Stimulated activated naive B cell treated with anti-CD40 and anti-IgM and Interleukin-4, amounts not matched to agents 10 μg/mL and 1 μg/mL and 100 μg/mL, for 72 hours (primary cell): ENCODE measurements at regions not wholly inside any gene's neighbourhood (a gene's known extent, or its start where the extent isn't known, plus 50 kb on each side); places are given as distances from the start of the nearest gene placed in this dataset.

Experiments used
- ATAC-seq, 2 donors: fragments of 150-1000 bp; cut with Tn5 transposase; replicated peaks; 2 replicates each; pipeline ENCODE4 v1.10.0; 2021; ENCODE audit warnings: moderate library complexity in 1 of 2
- DNase-seq: peaks from one replicate; pipeline ENCODE4 v3.0.0; 2021
- H3K27ac Mint-ChIP-seq: one replicate; pipeline ENCODE4 v1.8.0; 2022; ENCODE audit warnings: mild to moderate bottlenecking, mixed read lengths
- H3K27me3 Mint-ChIP-seq, 2 donors: one replicate each; pipeline ENCODE4 v1.8.0; 2022; ENCODE audit warnings: mixed read lengths in 2 of 2
- H3K36me3 Mint-ChIP-seq, 2 donors: one replicate each; pipeline ENCODE4 v1.8.0; 2022; ENCODE audit warnings: mixed read lengths in 2 of 2, mild to moderate bottlenecking in 1 of 2
- H3K4me1 Mint-ChIP-seq, 2 donors: one replicate each; pipeline ENCODE4 v1.8.0; 2022; ENCODE audit warnings: mixed read lengths in 2 of 2, mild to moderate bottlenecking in 1 of 2
- H3K4me3 Mint-ChIP-seq, 2 donors: one replicate each; pipeline ENCODE4 v1.8.0; 2022; ENCODE audit warnings: mild to moderate bottlenecking in 2 of 2, mixed read lengths in 2 of 2, moderate library complexity in 1 of 2
- H3K9me3 Mint-ChIP-seq, 2 donors: one replicate each; pipeline ENCODE4 v1.8.0; 2022; ENCODE audit warnings: mixed read lengths in 2 of 2, mild to moderate bottlenecking in 1 of 2

GRCh38 chr15:26433060-26433459, 339.8 kb downstream of the GABRB3 start:
- no peaks in the 10 kb centered on the region for H3K27me3 Mint-ChIP-seq
- peaks cover 7 to 25% of the 10 kb centered on the region in 2 donors for H3K9me3 Mint-ChIP-seq
- DNase-seq (no peak), ATAC-seq (no peak)
- no peaks in the 10 kb centered on the region for H3K4me1 Mint-ChIP-seq
- H3K4me3 Mint-ChIP-seq = no peak overlapping the region
- H3K36me3 Mint-ChIP-seq = no peaks in the 10 kb centered on the region
- H3K27ac Mint-ChIP-seq = peak overlapping the region; percentile 69

- Mint-ChIP-seq H3K27ac (no peak overlapping the region), H3K9me3 (peaks cover 4 to 5% of the 10 kb centered on the region in 2 donors), H3K27me3 (no peaks in the 10 kb centered on the region), H3K36me3 (no peaks in the 10 kb centered on the region), H3K4me1 (no peaks in the 10 kb centered on the region), H3K4me3 (no peak overlapping the region)
- no peak for DNase-seq
- no peak for ATAC-seq
These were observed 351.8 kb downstream of the GABRB3 start for GRCh38 chr15:26421065-26421464.

DNA sequence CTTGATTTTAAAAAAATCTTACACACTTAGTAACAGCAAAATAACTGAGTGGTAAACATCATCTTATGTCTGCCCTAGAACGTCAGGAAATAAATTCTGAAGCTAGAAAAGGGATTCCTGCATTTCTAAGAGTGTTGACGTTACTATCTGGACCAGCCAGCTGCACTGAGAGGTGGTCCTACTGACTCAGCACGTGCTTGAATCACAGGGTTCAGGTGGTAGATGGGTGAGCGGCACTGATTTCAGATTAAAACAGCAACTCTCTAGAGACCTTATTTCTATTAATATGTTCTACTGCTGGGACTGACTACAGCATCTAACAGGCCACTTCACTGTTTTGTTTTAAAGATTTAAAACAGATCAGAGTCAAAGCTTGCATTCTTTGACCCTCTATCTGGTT, 377.2 kb downstream of the GABRB3 start:
- no peaks in the 10 kb centered on the region for H3K4me1 Mint-ChIP-seq
- no peaks in the 10 kb centered on the region for H3K36me3 Mint-ChIP-seq
- H3K27me3 Mint-ChIP-seq = no peaks in the 10 kb centered on the region
- H3K9me3 Mint-ChIP-seq = peaks cover 0 to 2% of the 10 kb centered on the region in 2 donors
- no peak for ATAC-seq
- no peak for DNase-seq
- no peak overlapping the region for H3K4me3 Mint-ChIP-seq
- H3K27ac Mint-ChIP-seq = no peak overlapping the region

GRCh38 chr15:26394801-26395200, 378.1 kb downstream of the GABRB3 start:
- H3K9me3 Mint-ChIP-seq = peaks cover 0 to 2% of the 10 kb centered on the region in 2 donors
- H3K4me1 Mint-ChIP-seq = no peaks in the 10 kb centered on the region
- H3K27me3 Mint-ChIP-seq = no peaks in the 10 kb centered on the region
- no peak overlapping the region for H3K27ac Mint-ChIP-seq
- no peak overlapping the region for H3K4me3 Mint-ChIP-seq
- DNase-seq = no peak
- H3K36me3 Mint-ChIP-seq = no peaks in the 10 kb centered on the region
- no peak for ATAC-seq

GRCh38 chr15:26392956-26393355, 379.9 kb downstream of the GABRB3 start:
- Mint-ChIP-seq H3K4me3 (no peak overlapping the region), H3K27me3 (no peaks in the 10 kb centered on the region), H3K27ac (no peak overlapping the region), H3K36me3 (no peaks in the 10 kb centered on the region), H3K9me3 (peaks cover 2 to 5% of the 10 kb centered on the region in 2 donors), H3K4me1 (no peaks in the 10 kb centered on the region)
- ATAC-seq = no peak
- no peak for DNase-seq

- no peaks in the 10 kb centered on the region for H3K27me3 Mint-ChIP-seq
- peaks cover 4 to 5% of the 10 kb centered on the region in 2 donors for H3K9me3 Mint-ChIP-seq
- no peak overlapping the region for H3K27ac Mint-ChIP-seq
- DNase-seq (no peak), ATAC-seq (no peak)
- H3K4me1 Mint-ChIP-seq = no peaks in the 10 kb centered on the region
- no peaks in the 10 kb centered on the region for H3K36me3 Mint-ChIP-seq
- H3K4me3 Mint-ChIP-seq = no peak overlapping the region
These were observed 381.2 kb downstream of the GABRB3 start for GRCh38 chr15:26391567-26392194.

DNA sequence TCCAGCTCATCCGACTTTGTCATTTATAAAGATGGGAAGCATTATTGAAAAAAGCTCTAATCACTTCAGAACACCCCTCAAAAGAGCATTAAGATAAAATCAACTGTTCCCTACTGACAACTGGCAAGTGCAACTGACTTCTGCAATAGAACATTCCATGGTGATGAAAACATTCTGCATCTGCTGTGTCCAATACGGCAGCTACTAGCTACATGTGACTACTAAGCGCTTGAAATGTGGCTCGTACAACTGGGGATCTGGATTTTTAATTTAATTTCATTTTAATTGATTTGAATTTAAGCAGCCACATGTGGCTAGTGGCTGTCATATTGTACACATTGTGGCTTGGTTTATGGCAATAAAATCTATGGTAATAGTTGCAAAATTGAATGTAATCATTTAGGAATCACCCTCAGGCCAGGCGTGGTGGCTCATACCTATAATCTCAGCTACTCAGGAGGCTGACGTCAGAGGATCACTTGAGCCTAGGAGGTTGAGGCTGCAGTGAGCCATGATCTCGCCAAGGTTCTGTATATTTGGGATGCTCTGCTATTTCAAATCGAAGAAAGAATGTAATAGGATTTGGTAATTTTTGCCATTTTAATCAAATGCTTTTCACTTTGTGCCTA, 390.3 kb downstream of the GABRB3 start:
- peaks cover 13 to 16% of the 10 kb centered on the region in 2 donors for H3K9me3 Mint-ChIP-seq
- H3K27me3 Mint-ChIP-seq = no peaks in the 10 kb centered on the region
- no peaks in the 10 kb centered on the region for H3K36me3 Mint-ChIP-seq
- no peak overlapping the region for H3K27ac Mint-ChIP-seq
- H3K4me3 Mint-ChIP-seq = no peak overlapping the region
- ATAC-seq (no peak), DNase-seq (no peak)
- H3K4me1 Mint-ChIP-seq = no peaks in the 10 kb centered on the region

- Mint-ChIP-seq H3K4me3 (no peak overlapping the region), H3K27me3 (no peaks in the 10 kb centered on the region), H3K27ac (no peak overlapping the region), H3K36me3 (peaks cover 0 to 4% of the 10 kb centered on the region in 2 donors), H3K9me3 (peaks cover 16 to 20% of the 10 kb centered on the region in 2 donors), H3K4me1 (no peaks in the 10 kb centered on the region)
- DNase-seq (no peak), ATAC-seq (no peak)
These were observed 394.6 kb downstream of the GABRB3 start for GRCh38 chr15:26378304-26378703.

DNA sequence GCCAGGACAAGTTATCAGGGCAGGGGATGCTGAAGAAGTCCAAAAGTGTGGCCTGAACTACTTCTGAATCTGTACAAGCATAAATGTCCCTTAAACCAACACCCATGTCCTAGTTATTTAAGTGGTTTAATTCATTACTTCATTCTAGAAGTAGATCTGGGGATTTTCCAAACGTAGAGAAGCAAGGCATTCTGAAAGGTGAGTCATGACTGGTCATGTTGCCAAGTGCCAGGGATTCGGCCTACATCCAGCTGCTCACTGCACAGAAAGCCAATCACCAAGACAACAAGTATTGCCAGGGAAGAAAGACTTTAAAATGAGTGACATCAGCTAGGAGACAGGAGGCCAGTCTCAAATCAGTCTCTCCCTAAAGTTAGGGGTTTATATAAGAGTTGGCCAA, 396.6 kb downstream of the GABRB3 start:
- no peak overlapping the region for H3K27ac Mint-ChIP-seq
- peaks cover 16 to 21% of the 10 kb centered on the region in 2 donors for H3K9me3 Mint-ChIP-seq

GRCh38 chr15:26374806-26375205, 398.1 kb downstream of the GABRB3 start:
- Mint-ChIP-seq H3K27me3 (no peaks in the 10 kb centered on the region), H3K27ac (no peak overlapping the region), H3K4me1 (no peaks in the 10 kb centered on the region), H3K36me3 (peaks cover 0 to 4% of the 10 kb centered on the region in 2 donors), H3K4me3 (no peak overlapping the region), H3K9me3 (peaks cover 19 to 21% of the 10 kb centered on the region in 2 donors)
- no peak for ATAC-seq
- DNase-seq = no peak

More for the DNA sequence above, 396.6 kb downstream of the GABRB3 start:
- H3K4me3 Mint-ChIP-seq = no peak overlapping the region
- no peak for ATAC-seq
- H3K27me3 Mint-ChIP-seq = no peaks in the 10 kb centered on the region
- peaks cover 0 to 4% of the 10 kb centered on the region in 2 donors for H3K36me3 Mint-ChIP-seq
- no peaks in the 10 kb centered on the region for H3K4me1 Mint-ChIP-seq
- no peak for DNase-seq

GRCh38 chr15:26372706-26373105, 400.2 kb downstream of the GABRB3 start:
- Mint-ChIP-seq H3K27ac (no peak overlapping the region), H3K9me3 (peaks cover 14 to 16% of the 10 kb centered on the region in 2 donors), H3K4me3 (no peak overlapping the region)

GRCh38 chr15:26365077-26365476, 407.8 kb downstream of the GABRB3 start:
- Mint-ChIP-seq H3K4me1 (no peaks in the 10 kb centered on the region), H3K27me3 (no peaks in the 10 kb centered on the region), H3K4me3 (no peak overlapping the region), H3K36me3 (no peaks in the 10 kb centered on the region), H3K9me3 (peaks cover 6% of the 10 kb centered on the region in 2 donors), H3K27ac (no peak overlapping the region)
- no peak for ATAC-seq
- DNase-seq = no peak

More at GRCh38 chr15:26372706-26373105, 400.2 kb downstream of the GABRB3 start:
- ATAC-seq (no peak), DNase-seq (no peak)
- no peaks in the 10 kb centered on the region for H3K27me3 Mint-ChIP-seq
- peaks cover 0 to 4% of the 10 kb centered on the region in 2 donors for H3K36me3 Mint-ChIP-seq
- H3K4me1 Mint-ChIP-seq = no peaks in the 10 kb centered on the region

DNA sequence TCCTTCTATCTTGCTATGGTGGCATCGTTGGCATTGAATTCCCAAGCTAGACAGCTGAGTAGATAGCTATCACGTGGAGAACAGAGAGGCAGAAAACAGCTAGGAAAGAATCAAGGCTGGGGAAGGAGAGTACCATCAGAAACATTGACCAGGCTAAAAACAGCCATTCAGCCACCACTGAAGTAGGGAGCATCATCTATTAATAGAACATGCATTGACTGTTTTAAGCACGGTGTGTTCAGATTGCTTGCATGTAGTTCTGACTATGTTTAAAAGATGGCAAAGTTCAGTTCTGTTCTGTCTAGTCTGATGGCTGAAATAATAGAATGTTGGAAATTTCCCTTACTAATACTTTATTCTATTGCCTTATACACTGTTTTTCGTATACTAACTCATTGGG, 413.0 kb downstream of the GABRB3 start:
- H3K4me1 Mint-ChIP-seq = no peaks in the 10 kb centered on the region
- no peak overlapping the region for H3K27ac Mint-ChIP-seq
- H3K4me3 Mint-ChIP-seq = no peak overlapping the region
- peaks cover 6% of the 10 kb centered on the region in 2 donors for H3K9me3 Mint-ChIP-seq
- no peaks in the 10 kb centered on the region for H3K27me3 Mint-ChIP-seq
- no peak for DNase-seq
- H3K36me3 Mint-ChIP-seq = no peaks in the 10 kb centered on the region
- no peak for ATAC-seq

DNA sequence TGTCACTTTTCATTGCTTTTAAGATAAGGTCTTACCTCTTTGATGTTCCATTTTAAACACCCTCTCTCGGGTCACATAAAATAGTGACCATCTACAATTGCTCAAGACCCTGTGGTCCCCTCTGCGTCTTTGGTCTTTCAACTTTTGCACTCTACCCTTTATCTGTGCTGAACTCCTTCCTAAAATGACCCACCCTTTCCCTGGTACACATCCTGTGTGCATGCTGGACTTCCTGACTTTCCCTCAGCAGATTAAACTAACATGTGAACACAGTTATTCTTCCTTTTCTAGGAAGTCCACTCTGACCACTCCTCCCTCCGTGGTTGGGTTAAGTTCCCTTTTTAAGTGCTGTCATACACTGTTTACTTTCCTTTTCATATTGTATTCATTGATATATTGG, 414.2 kb downstream of the GABRB3 start:
- DNase-seq (no peak), ATAC-seq (no peak)
- no peak overlapping the region for H3K27ac Mint-ChIP-seq
- no peaks in the 10 kb centered on the region for H3K27me3 Mint-ChIP-seq
- H3K4me3 Mint-ChIP-seq = no peak overlapping the region
- H3K4me1 Mint-ChIP-seq = no peaks in the 10 kb centered on the region
- H3K36me3 Mint-ChIP-seq = no peaks in the 10 kb centered on the region
- peaks cover 6% of the 10 kb centered on the region in 2 donors for H3K9me3 Mint-ChIP-seq

GRCh38 chr15:26357653-26358052, 415.2 kb downstream of the GABRB3 start:
- Mint-ChIP-seq H3K36me3 (no peaks in the 10 kb centered on the region), H3K9me3 (peaks cover under 1 to 4% of the 10 kb centered on the region in 2 donors), H3K4me1 (no peaks in the 10 kb centered on the region), H3K4me3 (no peak overlapping the region), H3K27ac (no peak overlapping the region), H3K27me3 (no peaks in the 10 kb centered on the region)
- DNase-seq (no peak), ATAC-seq (no peak)
